ENCODE measurements at regions not wholly inside any gene's neighbourhood (a gene's known extent, or its start where the extent isn't known, plus 50 kb on each side); places are given as distances from the start of the nearest gene placed in this dataset.

- CTCF ChIA-PET, result interaction anchor here in 1 of 2 donors (0.7 kb wide), 1 partner anchor 163 kb away, joined by 4 read pairs; no protein-coding TSS in a partner anchor
- POLR2A ChIA-PET, result interaction anchor here in 1 of 2 donors (0.6 kb wide), 1 partner anchor 383 kb away, joined by 4 read pairs; no protein-coding TSS in a partner anchor
- Histone ChIP-seq H3K36me3 (ENCODE audit: control insufficient read depth in 2 of 2, extremely low read depth in 1 of 2, insufficient read depth in 1 of 2, low read length in 1 of 2) (no peaks in the 10 kb centered on the region), H3K9me3 (no peaks in the 10 kb centered on the region), H3K4me3 (ENCODE audit: control insufficient read depth in 1 of 2, extremely low read depth in 1 of 2, low read length in 1 of 2) (no peak overlapping the region), H3K4me1 (ENCODE audit: control insufficient read depth in 1 of 2, extremely low read depth in 1 of 2, insufficient read depth in 2 of 2, low read length in 2 of 2) (peaks cover 0 to 6% of the 10 kb centered on the region in 2 experiments), H3K27ac (ENCODE audit: low read length) (no peak overlapping the region), H3K27me3 (replicated peaks in 1 of 2; ENCODE audit: control insufficient read depth in 2 of 2, extremely low read depth in 1 of 2, insufficient read depth in 2 of 2, low read length in 1 of 2) (peaks cover 0 to 15% of the 10 kb centered on the region in 2 experiments)
- ATAC-seq (replicated peaks in 1 of 4) (no peak), DNase-seq (no peak)
- peaks cover 4 to 28% of the 10 kb centered on the region in 2 donors for H3K27me3 Mint-ChIP-seq
- no peaks in the 10 kb centered on the region for H3K36me3 Mint-ChIP-seq
- no peaks in the 10 kb centered on the region for H3K9me3 Mint-ChIP-seq
- no peak overlapping the region for H3K4me3 Mint-ChIP-seq
- H3K27ac Mint-ChIP-seq, result no peak overlapping the region
- 87% methylated on average over 6 of the region's 7 CpGs for WGBS (ENCODE audit: insufficient coverage)
- peaks cover 5 to 17% (median 11%) of the 10 kb centered on the region in 3 donors for H3K4me1 Mint-ChIP-seq
Observed at GRCh38 chr3:197434830-197435229, 120.9 kb downstream of the BDH1 start.

- no peaks in the 10 kb centered on the region for H3K36me3 Mint-ChIP-seq
- peaks cover 4 to 14% of the 10 kb centered on the region in 2 donors for H3K27me3 Mint-ChIP-seq
Observed at GRCh38 chr3:197432384-197433127, 123.2 kb downstream of the BDH1 start.

GRCh38 chr3:197431346-197431910 is 124.3 kb downstream of the BDH1 start:
- no peak overlapping the region for H3K4me3 ChIP-seq (ENCODE audit: control insufficient read depth in 1 of 2, extremely low read depth in 1 of 2, low read length in 1 of 2)
- no peak for DNase-seq
- H3K27ac Mint-ChIP-seq, result no peak overlapping the region
- no CpG with 5 or more reads among the region's 6 CpGs for whole genome bisulfite sequencing (ENCODE audit: insufficient coverage)
- no peak overlapping the region for H3K27ac ChIP-seq (ENCODE audit: low read length)
- peaks cover 21 to 32% (median 28%) of the 10 kb centered on the region in 3 donors for H3K4me1 Mint-ChIP-seq
- H3K4me1 ChIP-seq (ENCODE audit: control insufficient read depth in 1 of 2, extremely low read depth in 1 of 2, insufficient read depth in 2 of 2, low read length in 2 of 2), result peaks cover 8 to 19% of the 10 kb centered on the region in 2 experiments
- ChIA-PET POLR2A (no interaction called here), CTCF (no interaction called here)
- no peaks in the 10 kb centered on the region for H3K36me3 ChIP-seq (ENCODE audit: control insufficient read depth in 2 of 2, extremely low read depth in 1 of 2, insufficient read depth in 1 of 2, low read length in 1 of 2)
- peaks cover 0 to 12% of the 10 kb centered on the region in 2 experiments for H3K27me3 ChIP-seq (replicated peaks in 1 of 2; ENCODE audit: control insufficient read depth in 2 of 2, extremely low read depth in 1 of 2, insufficient read depth in 2 of 2, low read length in 1 of 2)
- H3K9me3 ChIP-seq, result no peaks in the 10 kb centered on the region
- no peaks in the 10 kb centered on the region for H3K36me3 Mint-ChIP-seq
- H3K27me3 Mint-ChIP-seq, result peaks cover 4 to 14% of the 10 kb centered on the region in 2 donors
- H3K4me3 Mint-ChIP-seq, result no peak overlapping the region
- no peaks in the 10 kb centered on the region for H3K9me3 Mint-ChIP-seq
- no peak for ATAC-seq (replicated peaks in 1 of 4)

More at GRCh38 chr3:197432384-197433127, 123.2 kb downstream of the BDH1 start:
- Mint-ChIP-seq H3K27ac (no peak overlapping the region), H3K4me1 (peaks cover 19 to 32% (median 27%) of the 10 kb centered on the region in 3 donors), H3K9me3 (no peaks in the 10 kb centered on the region), H3K4me3 (no peak overlapping the region)
- H3K4me1 ChIP-seq (ENCODE audit: control insufficient read depth in 1 of 2, extremely low read depth in 1 of 2, insufficient read depth in 2 of 2, low read length in 2 of 2), result peaks cover 8 to 19% of the 10 kb centered on the region in 2 experiments
- CTCF ChIA-PET, result no interaction called here
- ATAC-seq (replicated peaks in 1 of 4) (no peak), DNase-seq (no peak)
- no peaks in the 10 kb centered on the region for H3K36me3 ChIP-seq (ENCODE audit: control insufficient read depth in 2 of 2, extremely low read depth in 1 of 2, insufficient read depth in 1 of 2, low read length in 1 of 2)
- H3K9me3 ChIP-seq, result no peaks in the 10 kb centered on the region
- WGBS (ENCODE audit: insufficient coverage), result no CpG with 5 or more reads among the region's 4 CpGs
- POLR2A ChIA-PET, result no interaction called here
- H3K4me3 ChIP-seq (ENCODE audit: control insufficient read depth in 1 of 2, extremely low read depth in 1 of 2, low read length in 1 of 2), result no peak overlapping the region
- H3K27ac ChIP-seq (ENCODE audit: low read length), result no peak overlapping the region
- H3K27me3 ChIP-seq (replicated peaks in 1 of 2; ENCODE audit: control insufficient read depth in 2 of 2, extremely low read depth in 1 of 2, insufficient read depth in 2 of 2, low read length in 1 of 2), result peaks cover 0 to 14% of the 10 kb centered on the region in 2 experiments

- DNase-seq (no peak), ATAC-seq (replicated peaks in 1 of 4) (no peak)
- Histone ChIP-seq H3K9me3 (no peaks in the 10 kb centered on the region), H3K27me3 (replicated peaks in 1 of 2; ENCODE audit: control insufficient read depth in 2 of 2, extremely low read depth in 1 of 2, insufficient read depth in 2 of 2, low read length in 1 of 2) (peaks cover 0 to 12% of the 10 kb centered on the region in 2 experiments), H3K36me3 (ENCODE audit: control insufficient read depth in 2 of 2, extremely low read depth in 1 of 2, insufficient read depth in 1 of 2, low read length in 1 of 2) (no peaks in the 10 kb centered on the region), H3K4me3 (ENCODE audit: control insufficient read depth in 1 of 2, extremely low read depth in 1 of 2, low read length in 1 of 2) (no peak overlapping the region), H3K27ac (ENCODE audit: low read length) (no peak overlapping the region), H3K4me1 (ENCODE audit: control insufficient read depth in 1 of 2, extremely low read depth in 1 of 2, insufficient read depth in 2 of 2, low read length in 2 of 2) (peaks cover 8 to 19% of the 10 kb centered on the region in 2 experiments)
- Mint-ChIP-seq H3K27ac (no peak overlapping the region), H3K27me3 (peaks cover 4 to 14% of the 10 kb centered on the region in 2 donors), H3K36me3 (no peaks in the 10 kb centered on the region), H3K4me1 (peaks cover 21 to 32% (median 28%) of the 10 kb centered on the region in 3 donors), H3K9me3 (no peaks in the 10 kb centered on the region), H3K4me3 (no peak overlapping the region)
- CTCF ChIA-PET, result no interaction called here
- WGBS (ENCODE audit: insufficient coverage), result no CpG with 5 or more reads among the region's 1 CpG
- POLR2A ChIA-PET, result no interaction called here
Observed at GRCh38 chr3:197430934-197431333, 124.8 kb downstream of the BDH1 start.

- ChIA-PET POLR2A (no interaction called here), CTCF (interaction anchor here in 1 of 2 donors (0.6 kb wide), 1 partner anchor 35 kb away, joined by 3 read pairs; no protein-coding TSS in a partner anchor)
- ATAC-seq (replicated peaks in 1 of 4) (peak in 1 of 4 experiments; percentile 36), DNase-seq (no peak)
- no peaks in the 10 kb centered on the region for H3K36me3 Mint-ChIP-seq
- Histone ChIP-seq H3K9me3 (no peaks in the 10 kb centered on the region), H3K4me3 (ENCODE audit: control insufficient read depth in 1 of 2, extremely low read depth in 1 of 2, low read length in 1 of 2) (no peak overlapping the region), H3K27me3 (replicated peaks in 1 of 2; ENCODE audit: control insufficient read depth in 2 of 2, extremely low read depth in 1 of 2, insufficient read depth in 2 of 2, low read length in 1 of 2) (peaks cover 0 to 13% of the 10 kb centered on the region in 2 experiments), H3K4me1 (ENCODE audit: control insufficient read depth in 1 of 2, extremely low read depth in 1 of 2, insufficient read depth in 2 of 2, low read length in 2 of 2) (peaks cover 8 to 19% of the 10 kb centered on the region in 2 experiments), H3K27ac (ENCODE audit: low read length) (no peak overlapping the region), H3K36me3 (ENCODE audit: control insufficient read depth in 2 of 2, extremely low read depth in 1 of 2, insufficient read depth in 1 of 2, low read length in 1 of 2) (no peaks in the 10 kb centered on the region)
- no peaks in the 10 kb centered on the region for H3K9me3 Mint-ChIP-seq
- no peak overlapping the region for H3K27ac Mint-ChIP-seq
- peaks cover 21 to 32% (median 28%) of the 10 kb centered on the region in 3 donors for H3K4me1 Mint-ChIP-seq
- H3K27me3 Mint-ChIP-seq, result peaks cover 4 to 14% of the 10 kb centered on the region in 2 donors
- H3K4me3 Mint-ChIP-seq, result no peak overlapping the region
- no CpG with 5 or more reads among the region's 7 CpGs for WGBS (ENCODE audit: insufficient coverage)
Observed at GRCh38 chr3:197430502-197430901, 125.3 kb downstream of the BDH1 start.

- ATAC-seq (replicated peaks in 1 of 4) (no peak), DNase-seq (no peak)
- Histone ChIP-seq H3K4me1 (ENCODE audit: control insufficient read depth in 1 of 2, extremely low read depth in 1 of 2, insufficient read depth in 2 of 2, low read length in 2 of 2) (peaks cover 8 to 21% of the 10 kb centered on the region in 2 experiments), H3K36me3 (ENCODE audit: control insufficient read depth in 2 of 2, extremely low read depth in 1 of 2, insufficient read depth in 1 of 2, low read length in 1 of 2) (no peaks in the 10 kb centered on the region), H3K9me3 (no peaks in the 10 kb centered on the region), H3K4me3 (ENCODE audit: control insufficient read depth in 1 of 2, extremely low read depth in 1 of 2, low read length in 1 of 2) (no peak overlapping the region), H3K27ac (ENCODE audit: low read length) (no peak overlapping the region), H3K27me3 (replicated peaks in 1 of 2; ENCODE audit: control insufficient read depth in 2 of 2, extremely low read depth in 1 of 2, insufficient read depth in 2 of 2, low read length in 1 of 2) (peaks cover 0 to 16% of the 10 kb centered on the region in 2 experiments)
- POLR2A ChIA-PET, result interaction anchor here in 1 of 2 donors (0.6 kb wide), 1 partner anchor 69 kb away, joined by 3 read pairs; no protein-coding TSS in a partner anchor
- Mint-ChIP-seq H3K4me3 (peak overlapping the region in 2 of 3 donors; percentile 29 to 49), H3K9me3 (no peaks in the 10 kb centered on the region), H3K27me3 (peaks cover 1 to 18% of the 10 kb centered on the region in 2 donors), H3K4me1 (peaks cover 21 to 32% (median 28%) of the 10 kb centered on the region in 3 donors), H3K36me3 (no peaks in the 10 kb centered on the region), H3K27ac (no peak overlapping the region)
- CTCF ChIA-PET, result no interaction called here
- no CpG with 5 or more reads among the region's 7 CpGs for WGBS (ENCODE audit: insufficient coverage)
Observed at GRCh38 chr3:197428952-197429351, 126.8 kb downstream of the BDH1 start.
